ENCODE measurements at regions not wholly inside any gene's neighbourhood (a gene's known extent, or its start where the extent isn't known, plus 50 kb on each side); places are given as distances from the start of the nearest gene placed in this dataset.

DNA sequence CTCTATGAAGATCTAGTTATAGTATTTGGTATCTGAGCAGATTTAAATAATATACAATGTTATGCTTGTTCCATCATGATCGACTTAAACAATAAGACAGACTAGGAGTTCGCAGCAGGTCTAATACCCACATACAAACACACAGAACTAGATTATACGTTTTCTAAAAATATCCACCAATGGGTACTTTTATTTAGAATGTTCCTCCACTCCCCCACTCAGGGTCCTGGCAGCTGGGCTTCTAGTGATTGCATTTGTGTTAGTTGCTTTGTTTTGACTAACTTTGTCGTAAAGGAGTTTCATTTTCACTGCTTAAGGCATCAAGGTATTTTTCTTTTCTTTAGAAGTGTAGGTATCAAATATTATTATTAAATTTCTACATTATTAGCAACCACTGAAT lies 91.4 kb downstream of the RPRM start:
- TF ChIP-seq, protein P1, sequence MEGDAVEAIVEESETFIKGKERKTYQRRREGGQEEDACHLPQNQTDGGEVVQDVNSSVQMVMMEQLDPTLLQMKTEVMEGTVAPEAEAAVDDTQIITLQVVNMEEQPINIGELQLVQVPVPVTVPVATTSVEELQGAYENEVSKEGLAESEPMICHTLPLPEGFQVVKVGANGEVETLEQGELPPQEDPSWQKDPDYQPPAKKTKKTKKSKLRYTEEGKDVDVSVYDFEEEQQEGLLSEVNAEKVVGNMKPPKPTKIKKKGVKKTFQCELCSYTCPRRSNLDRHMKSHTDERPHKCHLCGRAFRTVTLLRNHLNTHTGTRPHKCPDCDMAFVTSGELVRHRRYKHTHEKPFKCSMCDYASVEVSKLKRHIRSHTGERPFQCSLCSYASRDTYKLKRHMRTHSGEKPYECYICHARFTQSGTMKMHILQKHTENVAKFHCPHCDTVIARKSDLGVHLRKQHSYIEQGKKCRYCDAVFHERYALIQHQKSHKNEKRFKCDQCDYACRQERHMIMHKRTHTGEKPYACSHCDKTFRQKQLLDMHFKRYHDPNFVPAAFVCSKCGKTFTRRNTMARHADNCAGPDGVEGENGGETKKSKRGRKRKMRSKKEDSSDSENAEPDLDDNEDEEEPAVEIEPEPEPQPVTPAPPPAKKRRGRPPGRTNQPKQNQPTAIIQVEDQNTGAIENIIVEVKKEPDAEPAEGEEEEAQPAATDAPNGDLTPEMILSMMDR (IDR thresholded peaks at IDR 0.05), result no peak
- TF ChIP-seq POLR2A (IDR thresholded peaks at IDR 0.05), result no peak
- DNase-seq, result no peak
- H3K36me3 ChIP-seq (replicated peaks in 1 of 2), result no peaks in the 10 kb centered on the region
- WGBS, 4 donors, result 70 to 80% (median 76%) methylated on average over 4 of the region's 4 CpGs
- no peak overlapping the region for H3K4me3 ChIP-seq
- H3K4me1 ChIP-seq (replicated peaks in 1 of 2), result no peaks in the 10 kb centered on the region
- H3K9me3 ChIP-seq (replicated peaks in 1 of 3), result no peaks in the 10 kb centered on the region
- intact Hi-C loops (cut with DNase I), result no loop called here
- H3K27me3 ChIP-seq, result no peaks in the 10 kb centered on the region
- no peak overlapping the region for H3K27ac ChIP-seq

DNA sequence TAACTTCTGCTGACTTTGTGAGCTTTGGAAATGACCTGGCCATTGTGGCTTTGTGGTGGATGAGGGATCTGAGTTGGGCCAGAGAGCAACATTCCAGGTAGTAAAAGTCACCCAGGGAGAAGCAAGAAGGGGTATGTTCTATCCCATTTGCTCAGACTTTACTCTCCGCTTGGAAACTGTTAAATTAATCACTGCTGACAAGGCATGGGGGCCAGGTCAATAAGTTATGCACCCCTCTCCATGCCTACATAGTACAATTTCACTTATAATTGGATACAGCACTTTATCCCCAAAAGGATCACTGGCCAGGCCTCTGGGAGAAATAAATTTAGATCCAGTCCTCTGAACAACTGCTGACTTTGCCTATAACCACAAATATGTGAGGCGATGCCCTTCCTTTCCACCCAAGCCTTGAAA lies 92.1 kb downstream of the RPRM start:
- WGBS, 4 donors, result 71 to 86% (median 80%) methylated on average over 2 of the region's 2 CpGs
- no peaks in the 10 kb centered on the region for H3K27me3 ChIP-seq
- TF ChIP-seq, protein P1 (IDR thresholded peaks at IDR 0.05), result no peak
- no peak for TF ChIP-seq POLR2A (IDR thresholded peaks at IDR 0.05)
- no peaks in the 10 kb centered on the region for H3K9me3 ChIP-seq (replicated peaks in 1 of 3)
- no peaks in the 10 kb centered on the region for H3K4me1 ChIP-seq (replicated peaks in 1 of 2)
- H3K27ac ChIP-seq, result no peak overlapping the region
- H3K4me3 ChIP-seq, result no peak overlapping the region
- DNase-seq, result no peak
- no peaks in the 10 kb centered on the region for H3K36me3 ChIP-seq (replicated peaks in 1 of 2)
- intact Hi-C loops (cut with DNase I), result no loop called here

DNA sequence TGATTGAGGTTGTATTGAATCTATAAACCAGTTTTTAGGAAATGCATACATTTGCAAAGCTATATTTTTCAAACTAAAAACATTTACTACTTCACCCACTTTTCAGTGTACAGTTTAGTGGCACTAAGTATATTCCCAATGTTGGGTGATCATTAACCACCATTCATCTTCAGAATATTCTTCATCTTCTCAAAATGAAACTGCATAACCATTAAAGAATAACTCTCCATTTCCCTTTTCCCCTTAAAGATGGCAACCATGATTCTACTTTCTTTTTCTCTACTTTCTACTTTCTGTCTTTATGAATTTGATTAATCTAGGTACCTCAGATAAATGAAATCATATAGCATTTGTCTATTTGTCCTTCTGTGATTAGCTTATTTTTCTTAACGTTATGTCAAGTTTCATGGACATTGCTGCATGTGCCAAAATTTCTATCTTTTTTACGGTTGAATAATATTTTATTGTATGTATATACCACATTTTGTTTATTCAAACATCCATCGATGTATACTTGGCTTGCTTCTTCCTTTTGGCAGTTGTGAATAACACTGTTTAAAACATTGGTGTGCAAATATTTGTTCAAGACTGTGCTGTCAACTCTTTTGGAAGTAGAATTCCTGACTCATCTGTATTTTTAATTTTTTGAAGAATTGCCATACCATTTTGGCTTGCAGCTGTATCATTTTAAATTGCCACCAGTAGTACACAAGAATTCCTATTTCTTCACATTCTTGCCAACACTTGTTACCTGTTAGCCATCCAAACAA lies 104.9 kb downstream of the RPRM start:
- intact Hi-C loops (cut with DNase I), result no loop called here
- WGBS, 4 donors, result 78 to 84% (median 82%) methylated on average over 3 of the region's 3 CpGs
- TF ChIP-seq POLR2A (IDR thresholded peaks at IDR 0.05), result no peak
- TF ChIP-seq, protein P1 (IDR thresholded peaks at IDR 0.05), result no peak

DNA sequence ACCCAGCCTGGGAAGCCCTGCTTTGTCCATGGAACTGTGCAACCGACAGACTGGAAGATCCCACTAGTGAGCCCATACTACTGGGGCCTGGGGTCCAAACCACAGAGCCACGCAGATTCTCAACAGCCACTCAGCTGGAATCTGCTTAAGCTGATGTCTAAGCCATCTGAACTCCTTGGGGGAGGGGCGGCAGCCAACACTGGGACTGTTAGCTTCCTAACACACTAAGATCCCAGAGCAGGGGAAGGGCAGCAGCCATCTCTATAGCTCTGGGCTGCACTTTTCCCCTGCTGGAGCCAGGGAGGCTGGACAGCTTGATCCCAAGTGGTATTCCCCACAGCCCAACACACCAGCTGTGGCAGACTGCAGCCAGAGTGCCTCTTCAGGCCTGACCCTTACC lies 118.3 kb downstream of the RPRM start:
- 88 to 100% (median 88%) methylated on average over 1 to 3 of the region's 3 CpGs; no CpG with 5 or more reads in 1 of the 4 donors for WGBS, 4 donors
- TF ChIP-seq, protein P1 (IDR thresholded peaks at IDR 0.05), result no peak
- no peak for TF ChIP-seq POLR2A (IDR thresholded peaks at IDR 0.05)
- Histone ChIP-seq H3K36me3 (replicated peaks in 1 of 2) (no peaks in the 10 kb centered on the region), H3K27me3 (no peaks in the 10 kb centered on the region), H3K27ac (no peak overlapping the region), H3K4me1 (replicated peaks in 1 of 2) (no peaks in the 10 kb centered on the region), H3K4me3 (no peak overlapping the region), H3K9me3 (replicated peaks in 1 of 3) (no peaks in the 10 kb centered on the region)
- DNase-seq, result no peak
- intact Hi-C loops (cut with DNase I), result no loop called here

More for the DNA sequence above, 104.9 kb downstream of the RPRM start:
- no peaks in the 10 kb centered on the region for H3K27me3 ChIP-seq
- no peak overlapping the region for H3K27ac ChIP-seq
- H3K36me3 ChIP-seq (replicated peaks in 1 of 2), result no peaks in the 10 kb centered on the region
- H3K9me3 ChIP-seq (replicated peaks in 1 of 3), result no peaks in the 10 kb centered on the region
- H3K4me3 ChIP-seq, result no peak overlapping the region
- DNase-seq, result no peak
- H3K4me1 ChIP-seq (replicated peaks in 1 of 2), result no peaks in the 10 kb centered on the region
